D721Med (cell line): ENCODE measurements at regions not wholly inside any gene's neighbourhood (a gene's known extent, or its start where the extent isn't known, plus 50 kb on each side); places are given as distances from the start of the nearest gene placed in this dataset.
"Not testable (repeated sequence)": the region's sequence is repeated elsewhere in the genome, so short reads cannot be mapped to it uniquely, and the experiment has no call there.

Experiments used
- DNase-seq: peaks from one replicate; pipeline ENCODE4 v3.0.0; 2011; ENCODE audit warnings: low spot score; ENCODE audit not compliant: insufficient read length
- FAIRE-seq: peaks from 2 replicates; lab custom pipeline; 2011; peaks lifted over from hg19 to GRCh38; lab: Jason Lieb, UNC
- TF ChIP-seq, protein P1 (sequence below): IDR thresholded peaks from 2 replicates; pipeline ENCODE4 v1.5.1; 2012; ENCODE audit warnings: mild to moderate bottlenecking, control low read depth; ENCODE audit not compliant: insufficient read depth; ENCODE audit errors: missing control alignments

DNA sequence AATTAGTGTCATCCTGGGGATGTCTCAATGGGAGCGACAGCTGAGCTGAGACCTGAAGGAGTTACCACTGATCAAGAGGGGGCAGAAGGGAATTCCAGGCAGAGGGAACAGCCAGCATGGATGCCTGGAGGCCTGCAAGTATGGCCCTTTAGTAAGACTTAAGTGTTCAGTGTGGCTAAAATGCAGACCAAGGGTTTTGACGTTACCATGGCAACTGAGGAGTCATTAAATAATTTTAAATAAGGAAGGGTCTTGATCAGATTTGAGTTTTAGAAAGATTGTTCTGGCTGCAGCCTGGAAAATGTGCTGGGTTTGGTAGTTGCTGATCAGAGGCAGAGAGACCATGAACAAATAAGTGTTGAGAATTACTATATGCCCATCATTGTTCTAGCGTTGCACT is 285.5 kb downstream of the USP46 start:
- no peak for DNase-seq
- TF ChIP-seq, protein P1, sequence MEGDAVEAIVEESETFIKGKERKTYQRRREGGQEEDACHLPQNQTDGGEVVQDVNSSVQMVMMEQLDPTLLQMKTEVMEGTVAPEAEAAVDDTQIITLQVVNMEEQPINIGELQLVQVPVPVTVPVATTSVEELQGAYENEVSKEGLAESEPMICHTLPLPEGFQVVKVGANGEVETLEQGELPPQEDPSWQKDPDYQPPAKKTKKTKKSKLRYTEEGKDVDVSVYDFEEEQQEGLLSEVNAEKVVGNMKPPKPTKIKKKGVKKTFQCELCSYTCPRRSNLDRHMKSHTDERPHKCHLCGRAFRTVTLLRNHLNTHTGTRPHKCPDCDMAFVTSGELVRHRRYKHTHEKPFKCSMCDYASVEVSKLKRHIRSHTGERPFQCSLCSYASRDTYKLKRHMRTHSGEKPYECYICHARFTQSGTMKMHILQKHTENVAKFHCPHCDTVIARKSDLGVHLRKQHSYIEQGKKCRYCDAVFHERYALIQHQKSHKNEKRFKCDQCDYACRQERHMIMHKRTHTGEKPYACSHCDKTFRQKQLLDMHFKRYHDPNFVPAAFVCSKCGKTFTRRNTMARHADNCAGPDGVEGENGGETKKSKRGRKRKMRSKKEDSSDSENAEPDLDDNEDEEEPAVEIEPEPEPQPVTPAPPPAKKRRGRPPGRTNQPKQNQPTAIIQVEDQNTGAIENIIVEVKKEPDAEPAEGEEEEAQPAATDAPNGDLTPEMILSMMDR = no peak
- no peak for FAIRE-seq

DNA sequence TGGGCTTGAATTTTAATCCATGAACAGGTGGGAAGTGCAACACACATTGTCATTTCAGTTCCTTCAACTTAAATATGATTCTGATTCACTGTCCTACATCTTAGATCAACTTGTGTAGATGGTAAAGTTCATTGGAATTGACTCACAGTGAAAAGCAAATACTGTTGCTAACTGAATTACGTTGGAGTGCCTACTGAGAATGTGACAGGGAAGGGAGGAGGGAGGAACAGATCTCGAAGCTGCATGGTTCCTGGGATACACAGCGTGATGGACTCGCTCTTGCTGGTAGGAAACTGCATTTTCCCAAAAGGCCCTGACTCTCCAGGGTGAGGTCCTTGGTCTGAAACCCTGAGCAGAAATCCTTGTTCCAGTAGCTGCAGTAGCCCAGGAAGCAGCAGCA is 284.2 kb downstream of the USP46 start:
- DNase-seq (no peak), FAIRE-seq (no peak)
- TF ChIP-seq, protein P1 = no peak

DNA sequence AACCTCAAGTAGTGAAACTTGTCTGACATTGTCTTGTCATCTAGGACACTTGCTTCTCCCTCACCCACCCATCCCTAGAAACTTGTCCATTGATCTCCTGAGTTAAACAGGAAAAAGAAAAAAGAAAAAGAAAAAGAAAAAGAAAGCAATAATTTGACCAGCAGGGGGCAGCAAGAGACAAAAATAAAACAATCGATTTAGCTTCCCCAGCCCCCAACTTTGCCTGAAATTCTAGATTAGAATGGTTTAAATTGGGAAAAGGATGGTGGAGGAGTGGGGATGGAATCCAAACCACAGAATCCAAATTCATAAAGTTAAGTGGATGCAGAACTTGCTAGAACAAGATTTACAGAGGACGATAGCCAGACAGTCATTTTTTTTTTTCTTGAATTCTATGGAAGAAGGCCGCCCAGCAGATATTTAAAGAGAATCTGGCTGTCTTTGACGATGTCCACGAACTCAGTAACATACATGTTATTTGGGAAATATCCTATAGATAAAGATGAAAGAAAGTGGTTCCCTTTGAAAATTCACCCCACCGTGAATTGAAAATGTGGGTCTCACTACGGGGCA is 282.9 kb downstream of the USP46 start:
- DNase-seq (no peak), FAIRE-seq (no peak)
- TF ChIP-seq, protein P1 = peak; percentile 66

DNA sequence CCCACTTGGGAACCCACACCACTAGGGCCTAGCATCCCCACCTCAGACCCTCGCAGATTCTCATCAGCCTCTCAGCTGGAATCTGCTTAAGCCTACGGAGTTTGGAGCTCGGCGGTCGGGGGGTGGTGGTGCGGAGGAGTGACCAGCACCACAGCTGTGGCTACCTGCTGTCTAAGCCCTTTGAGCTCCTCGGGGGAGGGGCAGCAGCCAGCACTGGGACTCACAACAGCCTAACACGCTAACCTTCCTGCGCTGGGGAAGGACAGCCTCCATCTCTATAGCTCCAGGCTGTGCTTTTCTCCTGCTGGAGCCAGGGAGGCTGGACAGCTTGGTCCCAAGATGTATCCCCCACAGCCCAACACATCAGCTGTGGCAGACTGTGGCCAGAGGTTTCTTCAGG is 281.5 kb downstream of the USP46 start:
- DNase-seq (no peak), FAIRE-seq (no peak)
- TF ChIP-seq, protein P1 = no peak

DNA sequence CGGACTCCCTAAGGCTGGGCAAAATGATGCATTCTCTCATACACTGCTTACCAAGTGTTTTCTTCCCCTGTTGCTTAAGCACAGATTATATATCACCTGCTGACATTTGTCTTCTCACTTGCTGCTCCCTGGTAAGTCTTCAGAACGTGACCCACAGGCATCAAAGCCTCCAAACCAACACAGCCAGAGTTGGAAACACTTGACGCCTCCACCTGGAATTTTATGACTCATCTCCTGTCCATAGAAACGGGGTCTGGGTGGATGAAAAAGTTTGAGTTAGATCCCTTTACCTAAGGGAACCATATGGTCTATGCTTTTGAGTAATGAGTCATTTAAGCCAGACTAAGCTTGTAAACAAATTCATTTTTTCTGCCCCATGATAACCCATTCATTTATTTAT is 251.6 kb downstream of the USP46 start:
- FAIRE-seq (no peak), DNase-seq (no peak)
- TF ChIP-seq, protein P1 = no peak

DNA sequence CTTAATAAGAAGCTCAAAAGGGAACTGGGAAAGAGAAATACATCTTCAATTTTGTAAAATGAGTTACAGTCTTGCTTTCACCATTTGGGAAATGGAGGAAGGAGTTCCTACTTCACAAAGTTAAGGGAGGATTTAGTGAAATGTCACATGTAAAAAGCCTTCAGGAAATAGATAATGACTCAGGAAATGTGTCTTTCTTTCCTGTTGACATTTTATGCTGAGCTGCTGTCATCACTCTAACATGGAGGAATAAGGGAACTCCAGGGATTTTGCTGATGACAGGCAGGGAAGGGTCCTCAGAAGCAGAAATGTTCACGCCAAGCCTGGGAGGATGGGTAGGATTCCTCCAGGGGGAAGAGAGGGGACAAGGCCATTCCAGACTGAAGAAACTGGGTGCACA is 251.1 kb downstream of the USP46 start:
- no peak for FAIRE-seq
- TF ChIP-seq, protein P1 = no peak
- DNase-seq = no peak

DNA sequence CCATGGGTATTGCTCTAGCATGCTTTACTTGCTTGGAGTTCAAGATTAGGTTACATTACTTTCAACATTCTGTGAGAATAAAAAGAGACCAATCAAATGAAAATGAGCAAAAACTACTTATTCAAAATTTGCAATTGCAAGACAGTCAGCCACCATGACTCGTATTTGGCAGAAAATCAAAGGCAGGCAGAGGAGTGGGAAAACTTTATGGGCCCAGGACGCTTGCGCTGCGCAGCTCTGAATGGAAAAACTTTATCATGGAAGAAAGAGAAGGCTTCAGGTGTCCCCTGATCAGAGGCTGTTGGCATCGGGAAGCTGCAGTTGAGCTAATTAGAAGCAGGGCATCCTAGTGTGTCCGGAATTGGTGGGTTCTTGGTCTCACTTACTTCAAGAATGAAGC is 250.6 kb downstream of the USP46 start:
- DNase-seq (no peak), FAIRE-seq (no peak)
- TF ChIP-seq, protein P1 = no peak

DNA sequence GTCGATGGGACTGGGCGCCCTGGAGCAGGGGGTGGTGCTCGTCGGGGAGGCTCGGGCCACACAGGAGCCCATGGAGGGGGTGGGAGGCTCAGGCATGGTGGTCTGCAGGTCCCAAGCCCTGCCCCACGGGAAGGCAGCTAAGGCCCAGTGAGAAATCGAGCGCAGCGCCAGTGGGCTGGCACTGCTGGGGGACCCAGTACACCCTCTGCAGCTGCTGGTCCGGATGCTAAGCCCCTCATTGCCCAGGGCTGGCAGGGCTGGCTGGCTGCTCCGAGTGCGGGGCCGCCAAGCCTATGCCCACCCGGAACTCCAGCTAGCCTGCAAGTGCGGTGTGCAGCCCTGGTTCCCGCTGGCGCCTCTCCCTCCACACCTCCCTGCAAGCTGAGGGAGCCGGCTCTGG is 249.3 kb downstream of the USP46 start:
- DNase-seq, FAIRE-seq: not testable (repeated sequence)
